H9 (cell line): ENCODE measurements at regions not wholly inside any gene's neighbourhood (a gene's known extent, or its start where the extent isn't known, plus 50 kb on each side); places are given as distances from the start of the nearest gene placed in this dataset.

Source experiments
- DNase-seq: peaks from one replicate; pipeline ENCODE4 v3.0.0-alpha.2; 2017
- H2AFZ ChIP-seq: one replicate; pipeline ENCODE4 v1.6.1; 2013; ENCODE audit warnings: mild to moderate bottlenecking, low read length, control low read depth, moderate library complexity
- H2AK5ac ChIP-seq: 2 replicates; pipeline ENCODE4 v1.6.1; 2013; ENCODE audit warnings: low read length, control low read depth, mixed read lengths; ENCODE audit not compliant: insufficient read length
- H2BK120ac ChIP-seq: one replicate; pipeline ENCODE4 v1.6.1; 2013; ENCODE audit warnings: low read depth, mild to moderate bottlenecking, low read length, control low read depth, inconsistent platforms; ENCODE audit not compliant: poor library complexity, severe bottlenecking
- H2BK12ac ChIP-seq: 2 replicates; pipeline ENCODE4 v1.6.1; 2013; ENCODE audit warnings: low read length, control low read depth, mixed read lengths, low read depth; ENCODE audit not compliant: insufficient read length
- H2BK15ac ChIP-seq: 2 replicates; pipeline ENCODE4 v1.6.1; 2013; ENCODE audit warnings: low read depth, low read length, control low read depth
- H2BK20ac ChIP-seq: one replicate; pipeline ENCODE4 v1.6.1; 2013; ENCODE audit warnings: low read depth, mild to moderate bottlenecking, low read length, control low read depth, inconsistent platforms; ENCODE audit not compliant: poor library complexity, severe bottlenecking
- H2BK5ac ChIP-seq: 2 replicates; pipeline ENCODE4 v1.6.1; 2013; ENCODE audit warnings: low read length, control low read depth, mixed read lengths; ENCODE audit not compliant: insufficient read length
- H3K14ac ChIP-seq: 2 replicates; pipeline ENCODE4 v1.6.1; 2013; ENCODE audit warnings: low read length, control low read depth; ENCODE audit not compliant: insufficient read depth
- H3K18ac ChIP-seq: 2 replicates; pipeline ENCODE4 v1.6.1; 2013; ENCODE audit warnings: low read depth, mild to moderate bottlenecking, mixed read lengths, low read length, control low read depth; ENCODE audit not compliant: insufficient read length
- H3K23ac ChIP-seq: 2 replicates; pipeline ENCODE4 v1.6.1; 2013; ENCODE audit warnings: low read length, control low read depth, mixed read lengths, low read depth; ENCODE audit not compliant: insufficient read length
- H3K23me2 ChIP-seq: 2 replicates; pipeline ENCODE4 v1.6.1; 2013; ENCODE audit warnings: low read depth, mild to moderate bottlenecking, mixed read lengths, low read length, control low read depth; ENCODE audit not compliant: insufficient read length, poor library complexity, severe bottlenecking
- H3K27ac ChIP-seq: 2 replicates; pipeline ENCODE4 v1.5.1; 2013; ENCODE audit warnings: low read length, control low read depth, mixed read lengths, low read depth; ENCODE audit not compliant: insufficient read length
- H3K27me3 ChIP-seq: 2 replicates; pipeline ENCODE4 v1.6.1; 2013; ENCODE audit warnings: low read length, control low read depth, inconsistent platforms; ENCODE audit not compliant: insufficient read depth
- H3K4ac ChIP-seq: 2 replicates; pipeline ENCODE4 v1.6.1; 2013; ENCODE audit warnings: low read depth, mild to moderate bottlenecking, control low read depth, inconsistent platforms, low read length, moderate library complexity
- H3K4me1 ChIP-seq: 2 replicates; pipeline ENCODE4 v1.6.1; 2013; ENCODE audit warnings: low read length, control low read depth, inconsistent platforms; ENCODE audit not compliant: insufficient read depth
- H3K4me2 ChIP-seq: 2 replicates; pipeline ENCODE4 v1.6.1; 2013; ENCODE audit warnings: low read length, control low read depth, mixed read lengths; ENCODE audit not compliant: insufficient read length, insufficient read depth
- H3K56ac ChIP-seq: 2 replicates; pipeline ENCODE4 v1.6.1; 2013; ENCODE audit warnings: low read depth, mild to moderate bottlenecking, mixed read lengths, low read length, control low read depth; ENCODE audit not compliant: insufficient read length
- H3K79me1 ChIP-seq: 2 replicates; pipeline ENCODE4 v1.6.1; 2013; ENCODE audit warnings: low read depth, mild to moderate bottlenecking, moderate library complexity, low read length, control low read depth, inconsistent platforms; ENCODE audit not compliant: insufficient read depth, poor library complexity, severe bottlenecking
- H3K79me2 ChIP-seq: 2 replicates; pipeline ENCODE4 v1.6.1; 2013; ENCODE audit warnings: low read length, control low read depth, inconsistent platforms; ENCODE audit not compliant: insufficient read depth
- H3K9ac ChIP-seq: 2 replicates; pipeline ENCODE4 v1.6.1; 2013; ENCODE audit warnings: low read length, control low read depth, mixed read lengths; ENCODE audit not compliant: insufficient read length; ENCODE audit errors: extremely low read depth
- H3K9me3 ChIP-seq: one replicate; pipeline ENCODE4 v1.6.1; 2013; ENCODE audit warnings: low read depth, low read length, inconsistent platforms; ENCODE audit not compliant: control insufficient read depth
- H3T11ph ChIP-seq: one replicate; pipeline ENCODE4 v1.6.1; 2013; ENCODE audit warnings: mild to moderate bottlenecking, low read length, control low read depth, inconsistent platforms
- H4K20me1 ChIP-seq: one replicate; pipeline ENCODE4 v1.6.1; 2013; ENCODE audit not compliant: control insufficient read depth, insufficient read length, insufficient read depth
- H4K5ac ChIP-seq: 2 replicates; pipeline ENCODE4 v1.6.1; 2013; ENCODE audit warnings: low read depth, mild to moderate bottlenecking, mixed read lengths, low read length, control low read depth; ENCODE audit not compliant: insufficient read length
- H4K8ac ChIP-seq: replicated peaks from 2 replicates; pipeline ENCODE4 v1.6.1; 2013; ENCODE audit warnings: low read length, control low read depth, mixed read lengths, low read depth; ENCODE audit not compliant: insufficient read length
- H4K91ac ChIP-seq: 2 replicates; pipeline ENCODE4 v1.6.1; 2013; ENCODE audit warnings: low read depth, mild to moderate bottlenecking, moderate library complexity, mixed read lengths, low read length, control low read depth; ENCODE audit not compliant: insufficient read length
- H3K27ac Mint-ChIP-seq, 3 experiments: 2 replicates in 2 of 3; 3 replicates in 1 of 3; pipeline ENCODE4 v1.8.0; 2020 to 2021; ENCODE audit warnings: mixed read lengths in 3 of 3, mild to moderate bottlenecking in 1 of 3, moderate library complexity in 1 of 3
- H3K27me3 Mint-ChIP-seq: 2 replicates; pipeline ENCODE4 v1.8.0; 2021; ENCODE audit warnings: low read depth, mild to moderate bottlenecking, moderate library complexity, mixed read lengths
- H3K36me3 Mint-ChIP-seq, 3 experiments: 2 replicates in 2 of 3; 3 replicates in 1 of 3; pipeline ENCODE4 v1.8.0; 2020 to 2021; ENCODE audit warnings: low read depth in 3 of 3, mixed read lengths in 3 of 3; ENCODE audit not compliant: insufficient read depth in 1 of 3
- H3K4me1 Mint-ChIP-seq, 2 experiments: 2 replicates each; pipeline ENCODE4 v1.8.0; 2020; ENCODE audit warnings: mixed read lengths in 2 of 2
- H3K4me3 Mint-ChIP-seq, 2 experiments: 2 replicates in 1 of 2; 3 replicates in 1 of 2; pipeline ENCODE4 v1.8.0; 2020 to 2021; ENCODE audit warnings: mild to moderate bottlenecking in 2 of 2, mixed read lengths in 2 of 2, moderate library complexity in 1 of 2
- H3K9me3 Mint-ChIP-seq, 2 experiments: 2 replicates in 1 of 2; 3 replicates in 1 of 2; pipeline ENCODE4 v1.8.0; 2020; ENCODE audit warnings: mild to moderate bottlenecking in 2 of 2, mixed read lengths in 2 of 2, moderate library complexity in 1 of 2
- TF ChIP-seq, protein P1 (sequence below): fragments of 200-600 bp; sonication (generic); conservative IDR thresholded peaks from 3 replicates; pipeline ENCODE4 v1.8.0; 2021; ENCODE audit warnings: antibody characterized with exemption, mild to moderate bottlenecking

DNA sequence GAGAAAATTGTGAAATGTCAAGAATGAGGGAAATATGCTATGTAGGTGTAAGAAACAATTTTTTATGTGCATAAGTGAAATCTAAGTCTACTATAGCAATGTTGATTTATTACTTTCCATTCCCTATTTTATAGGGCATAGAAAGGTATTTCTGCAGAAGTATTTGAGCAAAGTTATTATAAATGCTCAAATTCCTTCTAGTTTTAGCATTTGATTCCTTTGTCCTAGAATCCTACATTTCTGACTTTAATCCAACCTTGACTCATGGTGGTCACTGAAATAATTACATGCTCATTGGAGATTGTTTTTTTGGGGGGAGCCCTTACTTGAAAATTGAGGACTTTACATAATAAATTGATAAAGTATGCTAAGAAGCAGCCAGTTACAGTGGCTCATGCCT, 716.6 kb upstream of the LUZP2 start:
- Histone ChIP-seq H3K27me3 (no peaks in the 10 kb centered on the region), H2AK5ac (no peak overlapping the region), H3K27ac (no peak overlapping the region), H2BK120ac (no peak overlapping the region), H3K18ac (no peak overlapping the region), H3T11ph (no peak overlapping the region), H3K4me1 (no peaks in the 10 kb centered on the region), H3K79me1 (no peaks in the 10 kb centered on the region), H2BK20ac (no peak overlapping the region), H3K4ac (no peak overlapping the region), H3K4me2 (no peak overlapping the region), H2BK5ac (no peak overlapping the region), H3K56ac (no peak overlapping the region), H3K14ac (no peak overlapping the region), H2BK15ac (no peak overlapping the region), H3K23ac (no peak overlapping the region), H4K20me1 (no peaks in the 10 kb centered on the region), H3K23me2 (no peaks in the 10 kb centered on the region), H2BK12ac (no peak overlapping the region), H4K91ac (no peak overlapping the region), H3K9me3 (no peaks in the 10 kb centered on the region), H4K8ac (no peak overlapping the region), H4K5ac (no peak overlapping the region), H2AFZ (no peak overlapping the region), H3K79me2 (no peaks in the 10 kb centered on the region), H3K9ac (no peak overlapping the region)
- Mint-ChIP-seq H3K4me1 (no peaks in the 10 kb centered on the region), H3K27ac (no peak overlapping the region), H3K9me3 (peaks cover 7 to 8% of the 10 kb centered on the region in 2 experiments; a peak in 4 of 5 replicates), H3K27me3 (no peaks in the 10 kb centered on the region), H3K4me3 (no peak overlapping the region), H3K36me3 (no peaks in the 10 kb centered on the region; a peak in 1 of 7 replicates)
- no peak for DNase-seq
- TF ChIP-seq, protein P1, sequence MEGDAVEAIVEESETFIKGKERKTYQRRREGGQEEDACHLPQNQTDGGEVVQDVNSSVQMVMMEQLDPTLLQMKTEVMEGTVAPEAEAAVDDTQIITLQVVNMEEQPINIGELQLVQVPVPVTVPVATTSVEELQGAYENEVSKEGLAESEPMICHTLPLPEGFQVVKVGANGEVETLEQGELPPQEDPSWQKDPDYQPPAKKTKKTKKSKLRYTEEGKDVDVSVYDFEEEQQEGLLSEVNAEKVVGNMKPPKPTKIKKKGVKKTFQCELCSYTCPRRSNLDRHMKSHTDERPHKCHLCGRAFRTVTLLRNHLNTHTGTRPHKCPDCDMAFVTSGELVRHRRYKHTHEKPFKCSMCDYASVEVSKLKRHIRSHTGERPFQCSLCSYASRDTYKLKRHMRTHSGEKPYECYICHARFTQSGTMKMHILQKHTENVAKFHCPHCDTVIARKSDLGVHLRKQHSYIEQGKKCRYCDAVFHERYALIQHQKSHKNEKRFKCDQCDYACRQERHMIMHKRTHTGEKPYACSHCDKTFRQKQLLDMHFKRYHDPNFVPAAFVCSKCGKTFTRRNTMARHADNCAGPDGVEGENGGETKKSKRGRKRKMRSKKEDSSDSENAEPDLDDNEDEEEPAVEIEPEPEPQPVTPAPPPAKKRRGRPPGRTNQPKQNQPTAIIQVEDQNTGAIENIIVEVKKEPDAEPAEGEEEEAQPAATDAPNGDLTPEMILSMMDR, result no peak
